Activated CD8-positive, alpha-beta memory T cell treated with anti-CD3 and anti-CD28 coated beads for 1 hour (primary cell): ENCODE measurements at regions not wholly inside any gene's neighbourhood (a gene's known extent, or its start where the extent isn't known, plus 50 kb on each side); places are given as distances from the start of the nearest gene placed in this dataset.

Experiments
- DNase-seq, 2 donors: peaks; one replicate each; pipeline ENCODE4 v3.0.0-alpha.2; 2020; ENCODE audit warnings: low read depth in 1 of 2; ENCODE audit errors: extremely low read depth in 1 of 2

GRCh38 chr2:64336171-64336570, 117.8 kb upstream of the LGALSL start:
- DNase-seq, result no peak

- DNase-seq, result no peak
These were observed 116.6 kb upstream of the LGALSL start for GRCh38 chr2:64337314-64337713.

- DNase-seq, result no peak
These were observed 115.9 kb upstream of the LGALSL start for GRCh38 chr2:64338108-64338507.

DNA sequence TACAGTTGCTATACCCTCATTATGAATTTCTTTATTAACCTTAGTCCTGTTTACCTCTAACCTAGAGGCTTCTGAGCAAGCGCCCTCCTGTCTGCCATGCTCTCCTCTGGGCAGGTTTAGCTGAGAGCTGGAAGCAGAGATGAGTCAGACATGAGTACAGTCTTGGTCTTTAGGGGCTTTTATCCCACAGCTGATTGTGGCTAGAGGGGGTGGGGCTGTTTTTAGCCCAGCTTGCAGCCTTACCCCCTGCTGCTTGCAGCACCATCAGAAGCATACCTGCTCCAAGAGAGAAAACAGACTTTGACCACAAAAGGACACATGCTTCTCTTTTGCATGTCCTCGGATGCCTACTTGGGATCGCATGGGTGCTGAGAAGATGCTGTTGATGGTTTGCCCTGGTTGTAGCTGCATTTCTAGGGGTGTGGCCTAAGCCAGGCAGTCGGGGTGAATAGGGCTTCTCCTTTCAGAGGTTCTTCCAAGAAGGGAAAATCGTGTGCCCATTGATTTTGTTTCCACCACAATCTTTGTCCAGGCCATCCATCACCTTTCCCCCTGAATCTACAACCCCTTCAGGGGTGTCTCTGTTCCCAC, 115.0 kb upstream of the LGALSL start:
- DNase-seq, result peak; percentile 10 to 11

DNA sequence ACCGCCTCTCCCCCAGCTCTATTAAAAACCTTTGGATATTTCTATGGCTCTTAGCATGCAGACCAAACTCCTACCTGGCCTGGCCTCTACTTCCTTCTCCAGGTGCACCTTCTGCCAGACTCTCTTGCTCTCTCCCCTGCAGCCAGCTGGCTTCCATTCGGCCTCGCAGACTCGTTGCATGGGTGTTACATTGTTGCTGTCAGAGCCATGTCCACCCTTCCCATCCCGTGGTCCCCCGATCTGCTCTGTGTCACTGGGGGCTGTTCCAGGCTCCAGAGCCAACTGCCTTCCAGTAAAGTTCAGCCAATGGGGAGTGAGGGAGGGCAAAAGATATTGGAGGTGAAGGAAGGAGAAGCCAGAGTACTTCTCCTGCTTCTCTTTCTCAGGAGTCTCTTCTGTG, 112.5 kb upstream of the LGALSL start:
- DNase-seq, result no peak

GRCh38 chr2:64342195-64343099, 111.5 kb upstream of the LGALSL start:
- DNase-seq, result no peak

DNA sequence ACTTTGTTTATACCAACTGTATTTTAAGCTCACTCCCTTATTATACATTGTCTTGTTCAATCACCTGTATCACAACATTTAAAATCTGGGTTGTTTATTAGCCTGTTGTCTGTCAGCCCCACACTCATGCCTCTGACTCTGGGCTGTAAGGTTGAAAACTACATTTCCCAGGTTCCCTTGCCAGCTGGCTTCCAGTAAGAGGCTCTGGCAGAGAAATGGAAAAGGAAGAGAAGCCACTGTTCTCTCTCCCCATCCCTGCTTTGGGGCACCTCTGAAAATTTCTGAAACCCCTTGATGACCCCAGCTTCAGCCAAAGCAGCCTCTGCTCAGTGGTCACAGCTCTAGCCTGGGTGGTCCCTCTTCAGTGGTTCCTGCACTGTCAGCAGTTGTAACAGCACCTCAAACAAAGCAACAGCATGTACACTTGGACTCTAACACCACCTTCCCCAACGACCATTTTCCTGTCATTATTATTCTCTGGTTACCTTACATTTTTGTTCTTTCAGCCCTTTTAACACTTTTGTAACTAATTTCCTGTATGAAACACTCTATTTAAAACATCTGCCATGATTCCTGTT, 108.9 kb upstream of the LGALSL start:
- DNase-seq, result no peak

GRCh38 chr2:64345998-64346397, 108.0 kb upstream of the LGALSL start:
- DNase-seq, result no peak

DNA sequence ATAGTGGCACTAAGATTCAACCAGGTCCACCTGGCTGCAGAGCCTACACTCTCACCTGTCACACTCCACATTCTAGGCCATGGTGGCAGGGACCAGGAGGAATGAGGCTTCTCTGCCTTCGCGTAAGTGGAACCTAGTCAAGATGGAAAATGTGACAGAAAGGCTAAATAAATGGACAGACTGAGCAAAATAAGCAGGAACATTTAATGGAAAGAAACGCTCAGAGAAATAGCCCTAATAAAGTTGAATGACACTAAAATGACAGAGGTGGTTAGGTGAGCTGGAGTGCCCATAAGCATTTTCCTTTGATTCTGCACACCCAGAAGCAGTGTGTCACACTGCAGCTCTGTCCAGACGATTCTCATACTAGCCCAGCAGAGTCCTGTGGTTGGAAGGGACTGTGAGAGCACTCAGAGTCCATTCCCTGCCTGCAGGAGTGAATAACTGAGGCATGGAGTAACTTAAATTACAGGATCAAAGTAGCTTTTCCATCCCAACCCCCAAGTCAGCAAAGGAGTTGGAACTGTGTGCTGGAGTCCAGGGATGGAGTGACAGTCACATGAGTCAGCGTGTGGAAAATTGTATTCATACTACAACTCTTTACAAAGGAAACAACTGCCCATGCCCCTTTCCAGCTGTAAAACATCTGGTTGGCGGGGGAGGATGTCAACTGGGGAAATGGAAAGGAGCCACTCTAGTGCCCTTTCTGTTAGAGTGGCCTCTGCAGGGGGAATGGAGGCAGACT, 105.4 kb upstream of the LGALSL start:
- DNase-seq, result no peak

DNA sequence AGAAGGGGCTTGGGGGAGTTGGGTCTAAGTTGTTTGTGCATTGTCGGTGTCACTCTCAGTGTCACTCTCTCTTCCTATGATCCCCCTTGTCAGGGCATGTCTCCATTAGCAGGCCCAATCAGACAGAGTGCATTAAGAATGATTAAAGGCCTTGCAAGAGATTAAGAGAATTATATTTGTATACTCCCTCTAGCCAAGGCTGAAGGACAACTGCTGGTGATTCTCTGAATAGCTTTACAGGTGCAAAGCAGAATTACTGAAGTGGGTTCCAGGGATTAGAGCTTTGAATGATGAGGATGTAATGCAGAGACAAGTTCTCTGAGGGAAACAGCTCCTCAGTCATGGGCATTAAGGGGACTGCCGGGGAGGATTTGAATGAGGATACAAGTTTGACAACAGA, 104.8 kb upstream of the LGALSL start:
- DNase-seq, result no peak

DNA sequence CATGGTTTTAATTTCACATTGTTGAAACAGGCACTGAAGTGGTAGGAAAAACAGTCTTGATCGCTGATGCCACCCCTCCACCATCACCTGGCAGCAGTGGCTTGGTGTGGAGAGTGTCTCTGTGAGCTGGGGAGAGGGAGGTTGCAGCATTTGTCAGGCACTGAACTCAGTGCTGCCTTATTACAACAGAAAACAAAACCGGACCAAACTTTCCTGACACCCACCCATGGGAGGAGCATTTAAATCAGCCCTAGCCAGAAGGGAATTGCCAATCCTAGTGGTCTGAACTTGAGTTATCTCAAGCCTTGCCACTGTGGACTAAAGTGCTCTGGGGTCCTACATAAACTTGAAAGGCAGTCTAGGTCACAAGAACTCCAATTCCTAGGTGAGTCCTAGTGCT, 103.0 kb upstream of the LGALSL start:
- DNase-seq, result no peak

GRCh38 chr2:64352292-64352691, 101.7 kb upstream of the LGALSL start:
- DNase-seq, result no peak

DNA sequence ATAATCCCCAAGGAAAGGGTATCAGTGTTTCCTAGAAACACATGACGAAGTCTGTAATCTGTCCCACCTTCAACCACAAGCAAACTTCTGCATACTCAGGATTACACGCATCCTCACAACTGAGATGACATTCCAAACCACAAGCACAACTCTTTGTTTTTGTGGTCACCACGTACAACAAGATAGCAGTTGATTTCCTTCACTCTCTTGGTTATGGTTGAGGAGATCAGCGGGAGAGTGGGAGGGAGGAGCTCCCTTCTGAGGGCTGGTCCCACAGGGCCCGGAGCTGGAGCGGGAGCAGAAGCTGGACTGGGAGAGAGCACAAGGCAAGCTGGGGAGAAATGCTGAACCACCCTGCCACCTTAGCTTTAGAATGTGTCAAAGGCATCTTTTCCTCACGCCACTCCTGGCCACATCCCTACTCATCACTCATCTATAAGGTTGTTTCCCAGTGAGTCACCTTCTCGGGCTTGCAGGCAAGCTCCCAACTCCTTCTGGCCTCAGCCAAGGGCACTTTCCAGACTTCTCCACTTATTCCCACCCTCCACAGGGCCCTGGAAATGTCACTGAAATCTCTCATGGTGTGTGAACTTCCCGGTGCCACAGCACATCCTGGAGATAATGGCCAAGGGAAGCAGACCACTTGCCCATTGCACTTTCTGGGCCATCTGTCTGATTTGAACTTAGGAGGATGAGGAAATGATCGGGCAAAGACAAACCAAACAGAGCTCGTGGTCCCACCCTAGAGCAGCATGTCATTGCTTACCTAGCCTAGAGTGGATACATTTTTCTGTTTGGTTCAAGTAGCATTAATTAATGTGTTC, 98.9 kb upstream of the LGALSL start:
- DNase-seq, result no peak

DNA sequence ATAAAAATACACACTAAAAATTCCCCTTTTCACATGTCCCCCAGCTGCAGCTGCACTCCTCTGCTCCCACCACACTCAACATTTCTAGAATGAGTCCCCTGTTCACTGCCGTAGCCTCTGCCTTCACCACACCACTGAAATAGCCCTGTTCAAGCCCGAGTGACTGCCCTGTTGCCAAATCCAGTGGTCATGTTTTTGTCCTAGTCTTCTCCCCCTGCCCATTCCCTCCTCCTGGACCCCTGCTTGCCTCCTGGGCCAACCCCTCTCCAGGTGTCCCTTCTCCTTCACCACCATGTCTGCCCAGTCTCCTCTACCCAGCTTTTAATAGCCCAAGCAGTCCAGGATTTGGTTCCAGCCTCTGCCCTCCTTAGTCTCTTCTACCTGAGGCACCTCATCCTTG, 97.1 kb upstream of the LGALSL start:
- DNase-seq, result no peak

DNA sequence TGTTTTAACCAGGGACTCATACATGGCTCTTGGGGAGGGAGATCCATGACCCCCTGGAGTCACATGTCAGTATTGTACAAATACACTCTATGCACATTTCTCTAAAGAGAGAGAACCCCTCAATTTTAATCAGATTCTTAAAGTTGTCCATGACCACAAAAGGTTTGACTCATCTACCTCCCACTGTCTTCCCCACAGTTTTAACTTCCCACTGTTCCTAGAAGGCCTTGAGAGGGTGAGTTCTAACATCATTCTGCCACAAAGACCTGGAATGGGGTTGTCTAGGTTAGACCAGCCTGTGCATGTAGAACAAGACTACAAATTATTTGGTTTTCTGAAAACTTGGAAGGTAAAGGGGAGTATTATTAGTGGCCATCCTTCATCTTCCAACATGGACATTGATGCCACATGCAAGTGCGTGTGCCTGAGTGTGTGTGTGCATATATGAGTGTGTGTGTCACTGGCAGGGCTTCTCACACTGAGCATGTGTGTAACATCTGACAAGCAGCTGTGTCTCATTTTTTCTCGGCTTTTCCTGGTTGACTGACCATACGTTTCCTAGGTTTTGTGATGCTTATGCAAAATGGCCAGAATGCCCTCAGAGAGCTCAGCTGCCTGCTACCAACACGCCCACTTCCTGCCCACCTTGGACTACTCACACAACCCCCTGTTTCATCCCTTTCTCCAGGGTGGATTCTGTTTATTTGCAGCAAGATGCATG, 94.6 kb upstream of the LGALSL start:
- no peak for DNase-seq

DNA sequence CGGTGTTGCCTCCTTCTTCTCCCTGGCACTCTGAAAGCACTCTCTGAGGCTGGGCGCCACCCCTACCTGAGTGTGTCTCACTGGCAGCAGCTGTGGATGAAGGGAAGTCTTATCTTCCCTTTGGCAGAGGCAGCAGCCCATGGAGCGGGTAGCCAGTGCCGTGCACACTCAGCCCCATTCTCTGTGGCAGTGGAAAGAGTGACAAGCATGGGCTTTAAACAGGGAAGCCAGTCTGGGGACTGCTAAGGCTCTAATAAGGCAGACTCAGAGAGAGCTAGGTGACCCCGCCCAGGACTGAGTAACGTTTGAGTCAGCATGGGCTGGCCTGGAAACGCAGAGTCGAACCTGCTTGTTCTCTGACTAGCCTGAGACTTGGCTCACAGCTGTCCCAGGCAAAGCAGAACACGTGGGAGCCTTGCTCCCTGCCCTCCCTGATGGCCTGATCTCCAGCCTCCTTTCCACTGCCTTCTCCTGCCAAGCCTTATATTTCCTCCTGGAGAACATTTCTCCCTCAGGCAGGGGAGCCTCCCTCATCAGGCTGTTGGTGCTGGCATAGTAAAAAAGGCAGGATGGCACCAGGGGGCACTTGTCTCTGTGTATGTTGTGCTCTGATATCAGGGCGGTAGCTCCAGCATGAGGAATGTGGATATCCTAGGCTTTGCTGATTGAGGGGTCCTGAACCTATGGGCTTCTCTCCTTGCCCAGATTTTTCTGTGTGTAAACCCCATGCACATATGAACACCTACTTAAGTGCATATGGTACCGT, 93.9 kb upstream of the LGALSL start:
- no peak for DNase-seq

DNA sequence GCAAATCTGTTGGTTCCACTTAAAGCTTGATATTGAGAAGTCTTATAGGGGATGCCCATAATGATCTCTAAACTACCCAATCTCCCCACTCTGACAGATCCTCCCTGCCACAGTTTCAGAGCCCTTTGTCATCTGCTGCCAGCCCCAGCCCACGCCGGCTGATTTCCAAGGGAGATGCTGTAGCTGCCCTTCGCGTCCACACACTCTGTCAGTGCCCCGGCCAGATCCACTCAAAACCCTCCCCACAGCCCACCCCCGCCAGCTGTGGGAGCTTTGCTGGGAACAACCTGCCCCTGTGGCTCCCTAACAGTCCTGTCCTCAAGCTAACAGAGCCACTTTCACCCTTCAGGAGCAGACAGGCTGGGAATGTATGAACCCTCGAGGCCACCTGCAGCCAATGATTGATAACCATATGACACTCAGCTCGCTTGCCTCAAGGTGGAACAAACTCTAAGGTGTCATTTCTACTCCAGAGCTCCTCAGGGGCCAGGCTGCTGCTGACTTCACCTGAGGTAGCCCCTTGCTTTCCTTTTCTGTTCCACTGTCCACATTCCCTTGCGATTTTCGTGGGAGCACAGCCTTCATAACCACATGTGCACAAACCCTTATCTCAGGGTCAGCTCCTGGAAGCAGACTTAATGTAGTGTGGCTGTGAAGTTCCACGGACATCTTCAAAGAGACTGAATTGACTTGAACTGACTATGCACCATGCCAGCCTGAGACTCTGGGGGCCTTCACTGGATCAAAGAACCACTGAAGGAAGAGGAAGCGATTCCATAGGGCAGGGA, 92.6 kb upstream of the LGALSL start:
- no peak for DNase-seq

GRCh38 chr2:64362562-64363026, 91.4 kb upstream of the LGALSL start:
- no peak for DNase-seq
